ENCODE measurements at regions not wholly inside any gene's neighbourhood (a gene's known extent, or its start where the extent isn't known, plus 50 kb on each side); places are given as distances from the start of the nearest gene placed in this dataset.

- no peaks in the 10 kb centered on the region for H3K79me2 ChIP-seq
- H3K27ac ChIP-seq: no peak overlapping the region
- H3K4me1 ChIP-seq (ENCODE audit: insufficient read depth): peaks cover 10% of the 10 kb centered on the region
- no peaks in the 10 kb centered on the region for H3K36me3 ChIP-seq (replicated peaks; ENCODE audit: insufficient read depth, low read depth)
- no peak overlapping the region for H3K4me3 ChIP-seq
- no peaks in the 10 kb centered on the region for H4K20me1 ChIP-seq (ENCODE audit: insufficient read depth, poor library complexity, severe bottlenecking)
- H3K27me3 ChIP-seq: no peaks in the 10 kb centered on the region
- H3K9me3 ChIP-seq (ENCODE audit: low read depth): no peaks in the 10 kb centered on the region
- no peak for TF ChIP-seq EZH2 (IDR thresholded peaks at IDR 0.05; ENCODE audit: borderline replicate concordance)
- no peak for TF ChIP-seq CTCF (IDR thresholded peaks at IDR 0.05; ENCODE audit: poor library complexity)
- TF ChIP-seq EZH2phosphoT487 (IDR thresholded peaks at IDR 0.05; ENCODE audit: low read depth, severe bottlenecking, unreplicated experiment): no peak
- no peak for DNase-seq (ENCODE audit: low spot score)
- no peaks in the 10 kb centered on the region for H3K9me2 ChIP-seq (replicated peaks; ENCODE audit: insufficient read depth)
- WGBS (ENCODE audit: low lambda C conversion rate, missing lambda C conversion rate): 34% methylated on average over 4 of the region's 4 CpGs
- no peak overlapping the region for H2AFZ ChIP-seq
- H3K4me2 ChIP-seq: no peak overlapping the region
Measured at GRCh38 chr10:57168611-57169240, 807.7 kb upstream of the ZWINT start.

GRCh38 chr10:57165671-57166070 lies 804.6 kb upstream of the ZWINT start:
- Histone ChIP-seq H3K4me3 (no peak overlapping the region), H3K4me1 (ENCODE audit: insufficient read depth) (peaks cover 10% of the 10 kb centered on the region), H3K9me2 (replicated peaks; ENCODE audit: insufficient read depth) (no peaks in the 10 kb centered on the region), H3K27ac (no peak overlapping the region), H4K20me1 (ENCODE audit: insufficient read depth, poor library complexity, severe bottlenecking) (no peaks in the 10 kb centered on the region), H3K79me2 (no peaks in the 10 kb centered on the region), H3K27me3 (no peaks in the 10 kb centered on the region), H3K36me3 (replicated peaks; ENCODE audit: insufficient read depth, low read depth) (no peaks in the 10 kb centered on the region), H3K9me3 (ENCODE audit: low read depth) (no peaks in the 10 kb centered on the region), H2AFZ (no peak overlapping the region), H3K4me2 (no peak overlapping the region)
- no peak for TF ChIP-seq EZH2phosphoT487 (IDR thresholded peaks at IDR 0.05; ENCODE audit: low read depth, severe bottlenecking, unreplicated experiment)
- no peak for TF ChIP-seq CTCF (IDR thresholded peaks at IDR 0.05; ENCODE audit: poor library complexity)
- no peak for TF ChIP-seq EZH2 (IDR thresholded peaks at IDR 0.05; ENCODE audit: borderline replicate concordance)
- 94% methylated on average over 2 of the region's 2 CpGs for WGBS (ENCODE audit: low lambda C conversion rate, missing lambda C conversion rate)
- DNase-seq (ENCODE audit: low spot score): no peak

GRCh38 chr10:57162231-57162630 lies 801.2 kb upstream of the ZWINT start:
- Histone ChIP-seq H3K9me2 (replicated peaks; ENCODE audit: insufficient read depth) (no peaks in the 10 kb centered on the region), H3K27me3 (no peaks in the 10 kb centered on the region), H3K9me3 (ENCODE audit: low read depth) (no peaks in the 10 kb centered on the region), H3K4me3 (no peak overlapping the region), H3K4me1 (ENCODE audit: insufficient read depth) (no peaks in the 10 kb centered on the region), H2AFZ (no peak overlapping the region), H4K20me1 (ENCODE audit: insufficient read depth, poor library complexity, severe bottlenecking) (no peaks in the 10 kb centered on the region), H3K79me2 (no peaks in the 10 kb centered on the region), H3K4me2 (no peak overlapping the region), H3K36me3 (replicated peaks; ENCODE audit: insufficient read depth, low read depth) (no peaks in the 10 kb centered on the region), H3K27ac (peak overlapping the region; percentile 20)
- TF ChIP-seq EZH2 (IDR thresholded peaks at IDR 0.05; ENCODE audit: borderline replicate concordance) (no peak), CTCF (IDR thresholded peaks at IDR 0.05; ENCODE audit: poor library complexity) (no peak), EZH2phosphoT487 (IDR thresholded peaks at IDR 0.05; ENCODE audit: low read depth, severe bottlenecking, unreplicated experiment) (no peak)
- WGBS (ENCODE audit: low lambda C conversion rate, missing lambda C conversion rate): 36% methylated on average over 4 of the region's 4 CpGs
- DNase-seq (ENCODE audit: low spot score): peak; percentile 11

Data from hepatocyte (in vitro differentiated cells).